HUDEP-2 (cell line): ENCODE measurements at regions not wholly inside any gene's neighbourhood (a gene's known extent, or its start where the extent isn't known, plus 50 kb on each side); places are given as distances from the start of the nearest gene placed in this dataset.

ENCODE experiments used
- DNase-seq, 76 experiments: peaks; one replicate each; lab custom pipeline; 2025; ENCODE audit not compliant: unreplicated experiment in 76 of 76; lab: John Stamatoyannopoulos, UW

DNA sequence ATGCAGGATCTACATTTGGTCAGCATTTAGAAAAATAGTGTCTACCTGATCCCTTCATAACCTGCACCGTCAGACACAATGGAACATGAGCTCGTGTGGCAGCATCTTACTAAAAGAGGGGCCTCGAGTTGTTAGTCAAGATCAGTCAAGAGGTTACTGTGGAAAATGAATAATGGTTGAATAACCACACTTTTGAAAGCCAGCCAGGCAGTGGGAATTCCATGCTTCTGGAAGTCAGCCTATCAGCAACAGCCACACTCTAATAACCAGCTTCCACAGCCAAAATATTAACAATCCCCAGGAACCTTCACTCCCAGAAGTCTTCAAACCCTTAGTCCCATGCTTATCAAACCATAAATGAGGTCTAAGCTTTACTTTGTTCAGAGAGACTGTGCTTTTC is 234.3 kb downstream of the HS3ST1 start:
- no peak for DNase-seq

DNA sequence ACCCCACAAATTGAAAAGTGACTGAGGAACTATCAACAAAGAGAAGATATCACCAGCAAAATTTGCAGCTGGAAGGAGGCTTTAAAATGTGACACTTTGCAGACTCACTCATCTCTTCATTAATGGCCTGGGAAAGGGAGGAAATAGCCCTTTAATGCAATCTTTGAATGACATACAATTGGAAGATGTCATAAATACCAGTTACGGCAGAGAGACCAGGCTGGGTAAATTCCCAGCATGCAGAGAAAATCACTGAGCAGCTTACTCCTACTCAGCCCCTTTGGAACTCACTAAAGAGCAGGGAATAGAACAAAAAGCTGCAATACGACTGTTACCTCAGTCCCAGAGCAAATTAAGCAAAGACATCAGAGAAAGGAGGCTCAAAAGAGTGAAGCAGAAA is 238.9 kb downstream of the HS3ST1 start:
- no peak for DNase-seq

GRCh38 chr4:11183356-11183740 is 245.3 kb downstream of the HS3ST1 start:
- no peak for DNase-seq

DNA sequence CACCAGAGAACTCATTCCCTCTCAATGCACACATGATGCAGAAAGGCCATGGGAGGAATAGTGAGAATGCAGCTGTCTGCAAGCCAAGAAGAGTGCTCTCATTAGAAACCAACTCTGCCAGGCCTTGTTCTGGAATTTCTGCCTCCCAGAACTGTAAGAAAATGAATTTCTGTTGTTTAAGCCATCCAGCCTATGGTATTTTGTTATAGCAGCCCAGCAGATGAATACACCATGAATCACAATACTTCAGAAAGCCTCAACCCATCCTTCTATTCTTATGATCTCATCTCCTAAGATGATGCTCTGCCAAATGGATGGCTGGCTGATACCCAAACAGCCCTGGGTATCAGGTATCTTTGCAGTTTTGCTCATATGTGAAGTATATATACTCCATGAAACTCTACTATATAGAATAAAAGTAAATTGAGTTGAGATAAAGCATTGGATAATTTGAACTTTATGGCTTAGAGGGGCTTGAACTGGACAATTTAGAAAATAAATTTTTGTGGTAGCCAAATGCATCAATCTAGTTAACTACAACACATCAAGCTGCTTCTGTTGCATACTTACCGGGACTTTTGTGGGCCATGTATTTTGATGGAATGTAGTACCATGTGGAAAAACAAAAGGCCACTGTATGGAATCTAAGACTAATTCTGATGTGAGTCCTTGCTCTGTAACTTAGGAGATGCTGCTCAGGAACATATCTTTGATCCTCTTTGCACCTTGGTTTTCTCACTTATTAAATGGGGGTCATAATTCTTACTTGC is 245.9 kb downstream of the HS3ST1 start:
- no peak for DNase-seq

GRCh38 chr4:11182031-11182430 is 246.7 kb downstream of the HS3ST1 start:
- DNase-seq, result no peak

- no peak for DNase-seq
Observed at GRCh38 chr4:11179796-11180195, 248.9 kb downstream of the HS3ST1 start.

- DNase-seq, result no peak
Observed at GRCh38 chr4:11178433-11178832, 250.3 kb downstream of the HS3ST1 start.

DNA sequence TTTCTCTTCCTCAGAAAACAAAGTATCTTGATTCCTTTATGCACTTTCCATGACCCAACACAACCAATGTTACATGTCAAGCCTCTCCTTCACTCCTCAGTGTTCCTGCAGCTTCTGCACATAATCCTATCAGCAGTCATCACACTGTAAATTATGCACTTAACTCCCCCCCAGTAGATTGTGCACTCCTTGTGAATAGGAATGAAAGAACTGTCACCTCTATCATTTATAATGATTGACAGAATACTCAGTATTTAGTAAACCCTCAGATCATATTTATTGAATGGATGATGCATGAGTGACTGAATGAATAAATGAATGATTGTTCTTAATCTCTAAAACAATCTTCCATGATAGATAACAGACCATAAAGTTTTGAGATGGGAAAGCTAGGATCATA is 253.3 kb downstream of the HS3ST1 start:
- no peak for DNase-seq

DNA sequence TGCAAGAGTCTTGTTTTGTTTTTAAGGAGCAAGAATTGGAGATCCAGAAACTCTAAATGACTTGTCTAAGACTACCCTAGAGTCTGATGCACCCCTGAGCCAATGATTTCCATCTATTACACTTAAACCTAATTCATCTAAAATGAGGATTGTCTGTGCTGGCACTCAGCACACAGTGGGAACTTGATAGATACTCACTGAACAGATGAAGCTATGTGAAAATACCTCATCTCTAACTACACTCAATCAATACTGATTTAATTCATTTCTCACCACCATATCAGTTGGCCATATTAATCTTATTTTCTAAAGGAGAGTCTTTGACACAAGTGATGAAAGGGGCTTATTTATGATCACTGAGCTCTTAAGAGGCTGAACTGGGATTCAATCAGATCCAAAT is 262.1 kb downstream of the HS3ST1 start:
- DNase-seq, result no peak

GRCh38 chr4:11166034-11166433 is 262.7 kb downstream of the HS3ST1 start:
- DNase-seq, result no peak

- DNase-seq, result no peak
Observed at GRCh38 chr4:11165052-11165451, 263.6 kb downstream of the HS3ST1 start.

DNA sequence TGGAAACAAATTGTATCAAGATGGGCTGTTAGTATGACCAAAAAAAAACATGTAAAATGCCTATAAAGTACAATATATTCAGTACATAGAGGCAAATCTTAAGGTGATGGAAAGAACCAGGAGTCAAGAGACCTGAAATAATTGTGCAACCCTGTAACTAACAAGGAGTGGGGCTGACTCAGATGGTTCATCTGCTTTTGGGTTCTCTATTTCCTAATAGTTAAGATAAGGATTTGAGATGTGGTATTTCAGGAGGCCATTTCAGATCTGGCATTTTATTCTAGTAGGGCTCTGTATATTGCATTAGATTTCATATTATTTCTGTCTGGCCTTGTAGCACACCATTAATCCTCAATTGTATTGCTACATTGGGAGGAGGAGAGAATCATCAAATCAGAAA is 268.4 kb downstream of the HS3ST1 start:
- DNase-seq, result no peak

DNA sequence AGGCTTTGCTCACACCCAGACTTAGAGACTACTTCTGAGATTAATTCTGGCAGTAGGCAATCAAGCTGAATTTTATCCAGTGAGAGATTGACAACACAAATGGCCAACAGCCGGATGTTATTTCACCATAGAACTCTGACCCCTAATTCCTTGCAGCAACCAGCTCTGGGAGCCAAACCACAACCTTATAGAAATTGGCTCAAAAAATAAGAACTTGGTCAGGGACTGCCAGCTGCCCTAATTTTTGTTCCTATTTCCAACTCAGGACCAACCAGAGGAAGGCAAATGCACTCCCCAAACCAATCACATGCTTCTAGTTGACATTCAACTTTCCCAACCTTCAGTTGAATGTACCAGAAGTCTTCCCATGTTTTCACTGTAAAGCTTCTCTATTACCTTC is 269.7 kb downstream of the HS3ST1 start:
- DNase-seq, result no peak

DNA sequence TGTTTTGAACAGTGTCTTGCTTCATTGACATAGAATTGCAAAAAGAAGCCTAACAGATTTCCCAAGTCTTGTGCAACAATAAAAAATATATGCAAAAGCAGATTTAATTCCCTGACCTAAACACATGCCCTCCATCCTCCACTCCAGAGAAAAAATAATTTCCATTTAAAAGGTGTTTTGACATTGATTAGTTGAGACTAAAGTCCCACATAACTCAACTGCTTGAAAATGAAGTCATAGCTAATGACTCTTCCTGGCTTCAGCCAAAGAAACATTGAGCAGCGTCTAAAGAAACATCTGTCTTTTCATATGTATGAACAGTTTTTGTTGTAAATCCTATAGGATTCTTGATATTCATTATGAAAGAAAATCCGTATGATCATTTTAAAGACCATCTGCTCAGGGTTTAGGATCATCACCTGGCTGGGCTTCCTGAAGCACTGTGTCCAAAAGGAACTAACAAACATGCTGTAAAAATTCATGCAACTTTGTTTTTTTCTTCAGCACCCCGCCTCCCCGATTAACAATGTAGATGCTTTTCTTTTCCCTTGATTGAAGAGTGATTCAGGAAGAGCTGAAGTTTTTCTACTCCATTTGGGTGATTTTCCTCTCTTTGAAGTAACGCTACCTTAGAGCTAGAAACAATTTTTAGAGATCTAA is 273.4 kb downstream of the HS3ST1 start:
- DNase-seq, result no peak

- no peak for DNase-seq
Observed at GRCh38 chr4:11153171-11153750, 275.4 kb downstream of the HS3ST1 start.

- DNase-seq, result no peak
Observed at GRCh38 chr4:11152684-11153083, 276.0 kb downstream of the HS3ST1 start.

DNA sequence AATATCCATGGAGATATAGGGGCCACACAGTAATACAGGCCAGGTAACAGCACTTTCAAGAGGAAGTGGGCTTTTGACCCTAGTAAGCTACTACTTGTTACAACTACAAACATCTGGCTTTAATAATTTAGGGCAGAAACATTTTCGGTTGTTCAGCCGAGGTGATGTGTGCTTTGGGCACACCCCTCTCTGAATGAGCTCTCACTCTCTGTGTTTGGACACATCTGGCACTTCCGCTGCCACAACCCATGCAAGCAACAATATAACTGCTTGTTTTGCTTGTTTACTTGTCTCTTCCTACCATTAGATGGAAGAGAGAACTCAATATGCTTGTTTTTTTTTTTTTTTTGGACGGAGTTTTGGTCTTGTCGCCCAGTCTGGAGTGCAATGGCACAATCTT is 277.2 kb downstream of the HS3ST1 start:
- DNase-seq, result no peak

GRCh38 chr4:11149612-11150259 is 279.0 kb downstream of the HS3ST1 start:
- no peak for DNase-seq

DNA sequence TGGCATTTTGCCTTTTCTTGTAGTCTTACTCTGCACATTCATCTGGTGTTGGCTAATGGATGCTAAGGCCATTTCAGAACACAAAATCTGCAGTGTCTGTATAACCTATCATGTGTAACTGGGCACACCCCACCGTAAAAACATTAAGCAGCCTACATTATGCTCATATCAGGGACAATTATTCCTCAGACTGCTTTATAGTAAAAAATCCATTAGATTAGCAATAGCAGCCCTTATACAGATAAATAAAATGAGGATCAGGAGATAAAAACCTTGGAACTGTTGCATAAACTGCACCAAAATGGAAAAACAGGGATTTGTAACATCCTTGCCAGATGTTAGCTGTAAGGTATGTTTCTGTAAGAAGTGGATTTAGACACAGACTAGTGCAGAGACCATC is 288.8 kb downstream of the HS3ST1 start:
- no peak for DNase-seq

DNA sequence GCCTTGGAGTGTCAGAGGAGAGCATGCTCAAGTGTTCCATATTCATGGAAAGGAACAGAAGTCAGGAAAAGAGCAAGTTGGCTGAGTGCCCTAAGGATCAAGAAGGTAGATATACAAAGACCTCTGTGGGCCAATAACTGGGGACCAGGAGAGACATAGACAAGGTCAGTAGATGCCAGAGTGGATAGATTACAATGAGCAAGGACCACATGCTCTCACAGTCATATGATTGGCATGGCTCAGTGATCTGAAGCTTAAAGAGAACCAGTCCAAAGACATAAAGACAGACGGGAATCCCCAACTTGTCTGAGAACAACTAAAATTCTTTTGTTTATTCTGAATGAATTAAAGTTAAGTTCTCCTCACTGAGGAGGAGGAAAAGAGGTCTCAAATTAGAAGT is 289.7 kb downstream of the HS3ST1 start:
- DNase-seq, result no peak

DNA sequence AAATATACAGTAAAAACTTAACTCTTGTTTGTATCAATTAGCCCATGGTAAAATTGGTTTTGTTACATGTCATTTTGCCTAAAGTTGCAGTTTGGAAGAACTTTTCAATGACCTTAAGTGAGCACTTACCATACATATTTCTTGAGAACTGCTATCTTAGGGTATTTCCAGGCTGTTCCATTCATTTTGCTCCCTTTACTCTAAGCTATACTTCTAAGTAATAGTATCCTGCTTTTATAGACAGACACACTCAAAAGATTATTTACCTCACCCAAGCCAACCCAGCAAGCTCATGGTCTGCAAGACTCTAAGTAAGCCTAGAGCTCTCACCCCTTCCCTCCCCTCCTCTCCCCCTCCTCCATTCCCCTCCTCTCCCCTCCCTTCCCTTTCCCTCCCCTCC is 294.0 kb downstream of the HS3ST1 start:
- DNase-seq, result no peak

- DNase-seq, result no peak
Observed at GRCh38 chr4:11133868-11134267, 294.8 kb downstream of the HS3ST1 start.
